Kidney tubule cell (primary cell): ENCODE measurements at regions not wholly inside any gene's neighbourhood (a gene's known extent, or its start where the extent isn't known, plus 50 kb on each side); places are given as distances from the start of the nearest gene placed in this dataset.

Experiments used
- DNase-seq: peaks from one replicate; pipeline ENCODE4 v3.0.0-alpha.2; 2018; ENCODE audit warnings: low spot score

- no peak for DNase-seq
These were observed 50.8 kb upstream of the SLC39A10 start for GRCh38 chr2:195606179-195606578.

GRCh38 chr2:195604706-195605105 lies 52.3 kb upstream of the SLC39A10 start:
- DNase-seq, result no peak

GRCh38 chr2:195603998-195604397 lies 53.0 kb upstream of the SLC39A10 start:
- DNase-seq, result no peak

GRCh38 chr2:195603408-195603807 lies 53.6 kb upstream of the SLC39A10 start:
- DNase-seq, result no peak

- no peak for DNase-seq
These were observed 54.3 kb upstream of the SLC39A10 start for GRCh38 chr2:195602687-195603086.

- no peak for DNase-seq
These were observed 55.7 kb upstream of the SLC39A10 start for GRCh38 chr2:195601361-195601760.

- no peak for DNase-seq
These were observed 56.2 kb upstream of the SLC39A10 start for GRCh38 chr2:195600778-195601177.

GRCh38 chr2:195596840-195597239 lies 60.2 kb upstream of the SLC39A10 start:
- DNase-seq, result no peak

- no peak for DNase-seq
These were observed 61.2 kb upstream of the SLC39A10 start for GRCh38 chr2:195595825-195596224.

GRCh38 chr2:195594919-195595694 lies 61.9 kb upstream of the SLC39A10 start:
- DNase-seq, result no peak

GRCh38 chr2:195594248-195594647 lies 62.8 kb upstream of the SLC39A10 start:
- DNase-seq, result no peak

- no peak for DNase-seq
These were observed 64.9 kb upstream of the SLC39A10 start for GRCh38 chr2:195592105-195592504.

- no peak for DNase-seq
These were observed 66.2 kb upstream of the SLC39A10 start for GRCh38 chr2:195590861-195591205.

GRCh38 chr2:195590199-195590860 lies 66.7 kb upstream of the SLC39A10 start:
- no peak for DNase-seq

GRCh38 chr2:195587966-195588365 lies 69.1 kb upstream of the SLC39A10 start:
- DNase-seq, result no peak

GRCh38 chr2:195586062-195586714 lies 70.8 kb upstream of the SLC39A10 start:
- no peak for DNase-seq

GRCh38 chr2:195582188-195582587 lies 74.8 kb upstream of the SLC39A10 start:
- DNase-seq, result no peak

- no peak for DNase-seq
These were observed 77.1 kb upstream of the SLC39A10 start for GRCh38 chr2:195579776-195580555.

- DNase-seq, result peak; percentile 85
These were observed 81.1 kb upstream of the SLC39A10 start for GRCh38 chr2:195575879-195576401.

- DNase-seq, result no peak
These were observed 82.0 kb upstream of the SLC39A10 start for GRCh38 chr2:195575016-195575415.

- DNase-seq, result no peak
These were observed 82.7 kb upstream of the SLC39A10 start for GRCh38 chr2:195574312-195574711.
